Heart right ventricle (tissue), 16 donors: ENCODE measurements at regions not wholly inside any gene's neighbourhood (a gene's known extent, or its start where the extent isn't known, plus 50 kb on each side); places are given as distances from the start of the nearest gene placed in this dataset.

Source experiments
- ATAC-seq, 8 donors: fragments of 200-7000 bp; cut with Tn5 transposase; one replicate each; pipeline ENCODE4 v1.9.1; 2020; ENCODE audit warnings: mild to moderate bottlenecking in 8 of 8, moderate library complexity in 8 of 8, moderate number of reproducible peaks in 1 of 8
- DNase-seq, 2 donors: peaks; one replicate each; pipeline ENCODE4 v3.0.0-alpha.2; 2020
- H3K27ac ChIP-seq, 10 donors: fragments of 200-600 bp; sonication (generic) in 2 of 10; one replicate each; pipeline versions ENCODE4 v1.5.0 to v1.8.0; 2020 to 2022; ENCODE audit warnings: mild to moderate bottlenecking in 3 of 10
- H3K27me3 ChIP-seq, 7 donors: fragments of 200-600 bp; one replicate each; pipeline ENCODE4 v1.8.0; 2021 to 2022; ENCODE audit warnings: mild to moderate bottlenecking in 2 of 7
- H3K36me3 ChIP-seq, 9 donors: fragments of 200-600 bp; sonication (generic) in 1 of 9; one replicate each; pipeline versions ENCODE4 v1.5.0 to v1.8.0; 2020 to 2022; ENCODE audit warnings: mild to moderate bottlenecking in 2 of 9
- H3K4me1 ChIP-seq, 9 donors: fragments of 200-600 bp; sonication (generic) in 1 of 9; one replicate each; pipeline versions ENCODE4 v1.5.0 to v1.8.0; 2020 to 2022; ENCODE audit warnings: mild to moderate bottlenecking in 4 of 9
- H3K4me3 ChIP-seq, 10 donors: fragments of 200-600 bp; sonication (generic) in 2 of 10; one replicate each; pipeline versions ENCODE4 v1.5.0 to v1.8.0; 2020 to 2022; ENCODE audit warnings: mild to moderate bottlenecking in 7 of 10, moderate library complexity in 2 of 10
- H3K9me3 ChIP-seq, 11 donors: fragments of 200-600 bp in 10 of 11; sonication (generic) in 2 of 11; one replicate each; pipeline versions ENCODE4 v1.5.0 to v1.8.0; 2013 to 2022; ENCODE audit warnings: mild to moderate bottlenecking in 2 of 11, control low read depth in 1 of 11, moderate library complexity in 1 of 11
- WGBS, 2 donors: extraction: QIAGEN DNeasy Blood & Tissue Kit; methylation state at CpG; one replicate each; pipeline ENCODE4 v1.1.7; 2013; ENCODE audit warnings: inconsistent platforms in 1 of 2; 5-methylcytosine and 5-hydroxymethylcytosine counted together
- intact Hi-C, 10 donors: fragments of 100-400 bp; cut with DNase I; formaldehyde crosslinking; loops; one replicate each; pipeline versions ENCODE4 v1.11.1 to v1.14.2; 2022
- TF ChIP-seq, protein P1 (sequence below), 9 donors: fragments of 200-600 bp; sonication (generic) in 2 of 9; IDR thresholded peaks; one replicate each; pipeline versions ENCODE4 v1.5.0 to v1.8.0; 2021 to 2022; ENCODE audit warnings: antibody characterized with exemption in 9 of 9, mild to moderate bottlenecking in 5 of 9, moderate library complexity in 1 of 9
- donor health status: Arrhythmogenic right ventricular cardiomyopathy.
- donor health status: ischemic (EF 13 %, LVEDD 7.1; RV severe dilation, severe dysfunction).
- donor health status: healthy with polysubstance abuse.
- donor health status: DM: no; HTN: yes; CAD: no.
- donor health status: DM: no; HTN: no; CAD: no.
- donor health status: ischemic (EF 25% LVEDD 6.9; RV normal size, moderate dysfunction).
- donor health status: ischemic (EF 25% LVEDD 5.7; RV mildly dilated, moderate dysfunction).
- donor health status: healthy.
- donor health status: DM: yes; HTN: yes; CAD: no.
- donor health status: Ischemic cardiomyopathy.
- donor health status: ischemic (EF 35%, LVEDD 5.7; RV mildly dilated, moderate dysfunction).
- donor health status: nonischemic (EF 11% LVEDD 7.7; RV severe dilation, severe dysfunction).
- donor health status: DM: yes; HTN: yes; CAD: no.
- donor health status: PGD.
- donor health status: ischemic (EF 29% LVEDD 5.4; RV normal size, mild dysfunction).
- donor health status: nonischemic (EF 23%, LVEDD 6.1; RV moderate dilation, normal function).

- no peaks in the 10 kb centered on the region for H3K27me3 ChIP-seq
- H3K36me3 ChIP-seq = no peaks in the 10 kb centered on the region
- no peak for ATAC-seq
- no peaks in the 10 kb centered on the region for H3K9me3 ChIP-seq
- intact Hi-C loops = no loop called here
- 80 to 84% methylated on average over 1 of the region's 1 CpG for WGBS, 2 donors
- peaks cover 0 to 6% (median 0%) of the 10 kb centered on the region in 9 donors for H3K4me1 ChIP-seq
- no peak for DNase-seq
- TF ChIP-seq, protein P1, sequence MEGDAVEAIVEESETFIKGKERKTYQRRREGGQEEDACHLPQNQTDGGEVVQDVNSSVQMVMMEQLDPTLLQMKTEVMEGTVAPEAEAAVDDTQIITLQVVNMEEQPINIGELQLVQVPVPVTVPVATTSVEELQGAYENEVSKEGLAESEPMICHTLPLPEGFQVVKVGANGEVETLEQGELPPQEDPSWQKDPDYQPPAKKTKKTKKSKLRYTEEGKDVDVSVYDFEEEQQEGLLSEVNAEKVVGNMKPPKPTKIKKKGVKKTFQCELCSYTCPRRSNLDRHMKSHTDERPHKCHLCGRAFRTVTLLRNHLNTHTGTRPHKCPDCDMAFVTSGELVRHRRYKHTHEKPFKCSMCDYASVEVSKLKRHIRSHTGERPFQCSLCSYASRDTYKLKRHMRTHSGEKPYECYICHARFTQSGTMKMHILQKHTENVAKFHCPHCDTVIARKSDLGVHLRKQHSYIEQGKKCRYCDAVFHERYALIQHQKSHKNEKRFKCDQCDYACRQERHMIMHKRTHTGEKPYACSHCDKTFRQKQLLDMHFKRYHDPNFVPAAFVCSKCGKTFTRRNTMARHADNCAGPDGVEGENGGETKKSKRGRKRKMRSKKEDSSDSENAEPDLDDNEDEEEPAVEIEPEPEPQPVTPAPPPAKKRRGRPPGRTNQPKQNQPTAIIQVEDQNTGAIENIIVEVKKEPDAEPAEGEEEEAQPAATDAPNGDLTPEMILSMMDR (IDR thresholded peaks at IDR 0.05) = no peak
- H3K4me3 ChIP-seq = no peak overlapping the region
- H3K27ac ChIP-seq = no peak overlapping the region
Observed at GRCh38 chr3:168984872-168985271, 678.6 kb downstream of the MECOM start.

DNA sequence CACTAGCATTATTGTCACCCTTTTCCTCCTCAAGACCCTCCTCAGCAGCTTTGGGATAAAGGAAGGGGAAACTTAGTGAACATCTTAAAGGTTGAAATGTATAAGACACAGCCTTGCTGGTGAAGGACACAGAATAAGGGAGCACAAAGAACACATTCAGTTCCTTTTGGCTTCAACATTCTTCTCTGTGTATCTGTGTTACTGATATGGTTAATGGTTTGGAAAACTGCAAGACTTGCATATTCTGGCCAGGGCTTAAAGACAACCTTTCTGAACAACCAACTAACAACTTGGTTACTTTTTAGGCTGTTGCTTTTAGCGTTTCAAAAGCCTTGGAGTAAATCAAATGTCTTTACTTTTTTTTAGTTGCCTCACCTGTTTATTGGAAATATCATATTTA lies 680.5 kb downstream of the MECOM start:
- Histone ChIP-seq H3K4me1 (no peaks in the 10 kb centered on the region), H3K27ac (no peak overlapping the region), H3K27me3 (no peaks in the 10 kb centered on the region), H3K4me3 (no peak overlapping the region), H3K36me3 (no peaks in the 10 kb centered on the region), H3K9me3 (no peaks in the 10 kb centered on the region)
- WGBS, 2 donors = 69 to 79% methylated on average over 1 of the region's 1 CpG
- TF ChIP-seq, protein P1 (IDR thresholded peaks at IDR 0.05) = no peak
- DNase-seq (no peak), ATAC-seq (no peak)
- intact Hi-C loops = no loop called here

GRCh38 chr3:168981396-168981795 lies 682.1 kb downstream of the MECOM start:
- intact Hi-C loops = no loop called here
- no peaks in the 10 kb centered on the region for H3K36me3 ChIP-seq
- no peaks in the 10 kb centered on the region for H3K27me3 ChIP-seq
- DNase-seq (no peak), ATAC-seq (no peak)
- no peak overlapping the region for H3K4me3 ChIP-seq
- H3K27ac ChIP-seq = no peak overlapping the region
- H3K9me3 ChIP-seq = no peaks in the 10 kb centered on the region
- TF ChIP-seq, protein P1 (IDR thresholded peaks at IDR 0.05) = no peak
- WGBS, 2 donors = 95 to 97% methylated on average over 4 of the region's 4 CpGs
- H3K4me1 ChIP-seq = no peaks in the 10 kb centered on the region

DNA sequence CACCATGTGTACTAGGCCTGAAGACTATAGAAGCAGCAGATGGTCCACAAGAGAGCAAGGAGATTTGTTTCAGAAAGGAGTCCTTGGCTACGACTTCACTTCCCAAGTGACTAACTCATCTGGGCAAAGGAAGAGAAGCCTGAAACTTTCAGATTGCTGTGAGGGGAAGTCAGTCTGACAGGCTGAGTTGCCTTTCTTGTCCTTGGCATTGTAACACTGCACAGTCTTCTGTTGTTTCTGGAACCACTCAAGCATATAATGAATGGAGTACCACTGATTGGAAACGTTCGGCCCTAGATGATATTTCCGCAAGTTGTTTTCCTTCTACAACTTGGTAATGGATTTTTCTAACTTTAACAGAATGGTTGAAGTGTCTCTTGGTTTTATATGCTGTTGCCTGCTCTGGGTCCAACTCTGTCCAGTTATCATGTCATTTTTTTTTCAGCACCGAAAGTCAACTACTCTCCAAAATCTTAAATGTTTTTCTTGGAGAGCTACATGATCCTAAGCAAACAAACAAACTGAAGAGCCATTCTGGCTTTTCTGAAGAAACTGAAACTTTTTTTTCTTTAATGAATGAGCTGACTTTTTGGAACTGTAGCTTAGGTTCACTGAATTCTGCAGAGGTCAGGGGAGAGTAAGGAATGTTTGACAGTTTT lies 685.7 kb downstream of the MECOM start:
- Histone ChIP-seq H3K9me3 (no peaks in the 10 kb centered on the region), H3K4me3 (no peak overlapping the region), H3K4me1 (no peaks in the 10 kb centered on the region), H3K36me3 (no peaks in the 10 kb centered on the region), H3K27me3 (no peaks in the 10 kb centered on the region), H3K27ac (no peak overlapping the region)
- TF ChIP-seq, protein P1 (IDR thresholded peaks at IDR 0.05) = no peak
- DNase-seq (peak in 1 of 2 donors; percentile 6), ATAC-seq (peak in 7 of 8 donors; percentile 30 to 67 (median 46))
- intact Hi-C loops = no loop called here
- WGBS, 2 donors = 50 to 57% methylated on average over 5 of the region's 5 CpGs
